ENCODE measurements at regions not wholly inside any gene's neighbourhood (a gene's known extent, or its start where the extent isn't known, plus 50 kb on each side); places are given as distances from the start of the nearest gene placed in this dataset.

GRCh38 chr5:125151150-125151900 lies 404.9 kb upstream of the ZNF608 start:
- TF ChIP-seq POLR2A (IDR thresholded peaks at IDR 0.05), result no peak
- no peak for TF ChIP-seq CTCF (IDR thresholded peaks at IDR 0.05)

Measured in lower leg skin (tissue), 3 donors.